OCI-LY7 (cell line): ENCODE measurements at regions not wholly inside any gene's neighbourhood (a gene's known extent, or its start where the extent isn't known, plus 50 kb on each side); places are given as distances from the start of the nearest gene placed in this dataset.

Source experiments
- BruUV-seq: library from RNA; stranded (reverse); fragments of 400-500 nt; replicated peaks from 2 replicates; lab custom pipeline; 2021; lab: Mats Ljungman, UMichigan
- CTCF ChIA-PET: fragments of 300-600 bp; sonication (Branson Sonifier 250); formaldehyde crosslinking; loops from one replicate; lab custom pipeline; 2022; ENCODE audit warnings: antibody characterized with exemption; ENCODE audit not compliant: unreplicated experiment; lab: Charles Lee
- POLR2A ChIA-PET: fragments of 300-600 bp; sonication (Branson Sonifier 250); formaldehyde crosslinking; loops from one replicate; lab custom pipeline; 2022; ENCODE audit warnings: antibody characterized with exemption; lab: Charles Lee
- DNase-seq: peaks from one replicate; pipeline ENCODE4 v3.0.0-alpha.2; 2015; ENCODE audit warnings: low spot score
- H2AFZ ChIP-seq: fragments of 200-600 bp; sonication (generic), shearing (Covaris generic); 2 replicates; pipeline ENCODE4 v1.6.1; 2014; ENCODE audit warnings: mild to moderate bottlenecking, antibody characterized with exemption, low read length, moderate library complexity
- H3K27ac ChIP-seq: fragments of 200-600 bp; sonication (generic); 2 replicates; pipeline ENCODE4 v1.5.1; 2014; ENCODE audit warnings: mixed run types, low read depth, mild to moderate bottlenecking, moderate library complexity, low read length, inconsistent platforms; ENCODE audit not compliant: poor library complexity, severe bottlenecking
- H3K36me3 ChIP-seq: fragments of 200-600 bp; sonication (generic); 2 replicates; pipeline ENCODE4 v1.6.1; 2014; ENCODE audit warnings: mild to moderate bottlenecking, antibody characterized with exemption, low read length, moderate library complexity, mixed read lengths; ENCODE audit not compliant: insufficient read depth
- H3K4me1 ChIP-seq: fragments of 200-600 bp; sonication (generic); 2 replicates; pipeline ENCODE4 v1.5.1; 2014; ENCODE audit warnings: mild to moderate bottlenecking, low read length; ENCODE audit not compliant: insufficient read depth, poor library complexity, severe bottlenecking
- H3K4me2 ChIP-seq: fragments of 200-600 bp; sonication (generic); 2 replicates; pipeline ENCODE4 v1.6.1; 2014; ENCODE audit warnings: mild to moderate bottlenecking, low read length
- H3K4me3 ChIP-seq: fragments of 200-600 bp; sonication (generic); 2 replicates; pipeline ENCODE4 v1.5.1; 2014; ENCODE audit warnings: mild to moderate bottlenecking, low read depth, low read length; ENCODE audit not compliant: poor library complexity, severe bottlenecking
- H3K79me2 ChIP-seq: fragments of 200-600 bp; sonication (generic); 2 replicates; pipeline ENCODE4 v1.6.1; 2016; ENCODE audit warnings: low read depth, mild to moderate bottlenecking, low read length, moderate library complexity, mixed read lengths; ENCODE audit not compliant: insufficient read depth
- H3K9me2 ChIP-seq: fragments of 200-600 bp; sonication (generic); 2 replicates; pipeline ENCODE4 v1.6.1; 2016; ENCODE audit warnings: mild to moderate bottlenecking, low read length, mixed read lengths; ENCODE audit not compliant: insufficient read depth
- H3K9me3 ChIP-seq: fragments of 200-600 bp; sonication (generic); 2 replicates; pipeline ENCODE4 v1.6.1; 2014; ENCODE audit warnings: mild to moderate bottlenecking, mixed run types, low read length, mixed read lengths
- H4K20me1 ChIP-seq: fragments of 200-600 bp; sonication (generic); 2 replicates; pipeline ENCODE4 v1.6.1; 2014; ENCODE audit warnings: mild to moderate bottlenecking, antibody characterized with exemption, low read length, moderate library complexity, mixed read lengths; ENCODE audit not compliant: insufficient read depth
- EZH2phosphoT487 ChIP-seq: fragments of 200-600 bp; sonication (generic); IDR thresholded peaks from 2 replicates; pipeline ENCODE4 v1.6.1; 2018; ENCODE audit warnings: low read depth, borderline replicate concordance, mild to moderate bottlenecking, mixed run types, antibody characterized with exemption, low read length, moderate library complexity, mixed read lengths
- intact Hi-C: fragments of 100-400 bp; cut with micrococcal nuclease; formaldehyde crosslinking; loops from one replicate; pipeline ENCODE4 v1.10.0; 2022; ENCODE audit not compliant: unreplicated experiment
- TF ChIP-seq, protein P1 (sequence below): fragments of 200-600 bp; sonication (generic); conservative IDR thresholded peaks from 2 replicates; pipeline ENCODE4 v1.5.1; 2014; ENCODE audit warnings: mild to moderate bottlenecking, antibody characterized with exemption, low read length, moderate library complexity, mixed read lengths

- intact Hi-C loops: no loop called here
- POLR2A ChIA-PET: no interaction called here
- BruUV-seq: no TSS peak
Measured at GRCh38 chr2:239729681-239730566, 295.2 kb downstream of the NDUFA10 start.

DNA sequence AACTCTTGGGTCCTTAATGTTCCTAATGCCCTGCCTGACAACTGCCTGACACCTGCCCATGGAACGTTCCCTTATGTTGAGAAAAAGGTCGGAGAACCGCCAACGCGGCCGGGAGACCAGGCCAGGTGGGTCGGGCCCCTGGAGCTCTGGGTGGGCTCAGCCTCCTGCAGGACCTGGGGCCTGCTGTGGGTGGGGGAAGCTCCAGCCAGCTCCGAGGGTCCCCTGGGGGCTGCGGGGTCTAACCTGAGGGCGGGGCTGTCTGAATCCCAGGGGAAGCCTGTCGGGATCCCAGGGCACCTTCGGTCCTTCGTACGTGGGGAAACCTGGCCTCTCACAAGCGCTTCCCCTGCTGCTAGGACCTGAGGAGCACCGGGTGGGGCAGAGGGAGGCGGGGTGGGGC is 296.0 kb downstream of the NDUFA10 start:
- POLR2A ChIA-PET: no interaction called here
- no TSS peak for BruUV-seq

More at GRCh38 chr2:239729681-239730566, 295.2 kb downstream of the NDUFA10 start:
- Histone ChIP-seq H2AFZ (no peak overlapping the region), H3K36me3 (no peaks in the 10 kb centered on the region), H3K4me3 (no peak overlapping the region), H3K4me2 (no peak overlapping the region), H4K20me1 (no peaks in the 10 kb centered on the region), H3K79me2 (no peaks in the 10 kb centered on the region), H3K4me1 (no peaks in the 10 kb centered on the region), H3K9me3 (no peaks in the 10 kb centered on the region), H3K27ac (no peak overlapping the region), H3K9me2 (no peaks in the 10 kb centered on the region)
- no peak for DNase-seq
- CTCF ChIA-PET: no interaction called here
- TF ChIP-seq EZH2phosphoT487: no peak
- TF ChIP-seq, protein P1, sequence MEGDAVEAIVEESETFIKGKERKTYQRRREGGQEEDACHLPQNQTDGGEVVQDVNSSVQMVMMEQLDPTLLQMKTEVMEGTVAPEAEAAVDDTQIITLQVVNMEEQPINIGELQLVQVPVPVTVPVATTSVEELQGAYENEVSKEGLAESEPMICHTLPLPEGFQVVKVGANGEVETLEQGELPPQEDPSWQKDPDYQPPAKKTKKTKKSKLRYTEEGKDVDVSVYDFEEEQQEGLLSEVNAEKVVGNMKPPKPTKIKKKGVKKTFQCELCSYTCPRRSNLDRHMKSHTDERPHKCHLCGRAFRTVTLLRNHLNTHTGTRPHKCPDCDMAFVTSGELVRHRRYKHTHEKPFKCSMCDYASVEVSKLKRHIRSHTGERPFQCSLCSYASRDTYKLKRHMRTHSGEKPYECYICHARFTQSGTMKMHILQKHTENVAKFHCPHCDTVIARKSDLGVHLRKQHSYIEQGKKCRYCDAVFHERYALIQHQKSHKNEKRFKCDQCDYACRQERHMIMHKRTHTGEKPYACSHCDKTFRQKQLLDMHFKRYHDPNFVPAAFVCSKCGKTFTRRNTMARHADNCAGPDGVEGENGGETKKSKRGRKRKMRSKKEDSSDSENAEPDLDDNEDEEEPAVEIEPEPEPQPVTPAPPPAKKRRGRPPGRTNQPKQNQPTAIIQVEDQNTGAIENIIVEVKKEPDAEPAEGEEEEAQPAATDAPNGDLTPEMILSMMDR: no peak

More for the DNA sequence above, 296.0 kb downstream of the NDUFA10 start:
- Histone ChIP-seq H3K4me1 (no peaks in the 10 kb centered on the region), H2AFZ (no peak overlapping the region), H3K79me2 (no peaks in the 10 kb centered on the region), H3K4me3 (no peak overlapping the region), H3K36me3 (no peaks in the 10 kb centered on the region), H3K27ac (no peak overlapping the region), H3K4me2 (no peak overlapping the region), H3K9me3 (no peaks in the 10 kb centered on the region), H3K9me2 (no peaks in the 10 kb centered on the region), H4K20me1 (no peaks in the 10 kb centered on the region)
- intact Hi-C loops: no loop called here
- CTCF ChIA-PET: no interaction called here
- no peak for DNase-seq
- TF ChIP-seq, protein P1: no peak
- no peak for TF ChIP-seq EZH2phosphoT487
